ENCODE measurements at regions not wholly inside any gene's neighbourhood (a gene's known extent, or its start where the extent isn't known, plus 50 kb on each side); places are given as distances from the start of the nearest gene placed in this dataset.

DNA sequence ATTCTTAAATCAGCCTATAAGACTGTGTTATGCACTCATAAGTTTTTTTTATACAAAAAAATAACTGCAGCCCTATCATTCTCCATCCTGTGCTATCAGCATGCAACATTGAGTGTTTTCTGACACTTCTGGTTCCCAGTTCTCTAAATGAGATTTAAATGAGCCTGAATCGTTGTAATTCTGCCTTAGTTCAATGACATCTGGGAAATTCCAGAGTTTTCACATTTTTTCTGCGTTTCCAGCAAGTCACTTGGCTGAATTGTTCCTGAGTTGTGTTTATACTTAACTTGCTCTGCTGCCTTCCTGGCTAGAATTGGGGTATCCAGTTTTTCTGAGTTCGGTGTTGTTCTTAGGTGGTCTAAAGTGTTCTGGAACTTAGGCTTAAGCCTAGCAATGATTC is 636.1 kb upstream of the FZD8 start:
- 5% methylated on average over 3 of the region's 3 CpGs for WGBS (ENCODE audit: insufficient coverage, insufficient replicate concordance, low lambda C conversion rate, missing lambda C conversion rate)
- Histone ChIP-seq H3K9me3 (replicated peaks; ENCODE audit: control insufficient read depth, insufficient read depth, low read length) (no peaks in the 10 kb centered on the region), H3K79me2 (ENCODE audit: control insufficient read depth, insufficient read depth, low read length) (no peaks in the 10 kb centered on the region), H2AFZ (ENCODE audit: control insufficient read depth, low read depth, low read length) (no peak overlapping the region), H3K27ac (ENCODE audit: control insufficient read depth, insufficient read depth) (no peak overlapping the region), H3K4me1 (ENCODE audit: control insufficient read depth, insufficient read depth, low read length) (no peaks in the 10 kb centered on the region), H3K9ac (ENCODE audit: control insufficient read depth, insufficient read depth, low read length) (no peak overlapping the region), H3K27me3 (replicated peaks in 1 of 2; ENCODE audit: control insufficient read depth in 2 of 2, insufficient read depth in 2 of 2, low read length in 1 of 2) (no peaks in the 10 kb centered on the region), H3K4me2 (ENCODE audit: control insufficient read depth, insufficient read depth) (no peak overlapping the region), H4K20me1 (ENCODE audit: control insufficient read depth, insufficient read depth) (no peaks in the 10 kb centered on the region), H3K4me3 (no peak overlapping the region), H3K36me3 (ENCODE audit: control insufficient read depth in 2 of 2, insufficient read depth in 2 of 2, low read length in 1 of 2) (no peaks in the 10 kb centered on the region)
- DNase-seq (ENCODE audit: low read depth, low spot score): no peak
- intact Hi-C loops (cut with micrococcal nuclease; ENCODE audit: unreplicated experiment): no loop called here
- ChIA-PET RAD21 (ENCODE audit: unreplicated experiment) (no interaction called here), SMC1A (ENCODE audit: uncharacterized antibody, unreplicated experiment) (no interaction called here), CTCF (no interaction called here), POLR2A (no interaction called here)
- BruUV-seq (replicated peaks): no TSS peak
- FAIRE-seq: no peak
- in situ Hi-C loops (cut with MboI): no loop called here
- no peak for ATAC-seq
- TF ChIP-seq, protein P1, sequence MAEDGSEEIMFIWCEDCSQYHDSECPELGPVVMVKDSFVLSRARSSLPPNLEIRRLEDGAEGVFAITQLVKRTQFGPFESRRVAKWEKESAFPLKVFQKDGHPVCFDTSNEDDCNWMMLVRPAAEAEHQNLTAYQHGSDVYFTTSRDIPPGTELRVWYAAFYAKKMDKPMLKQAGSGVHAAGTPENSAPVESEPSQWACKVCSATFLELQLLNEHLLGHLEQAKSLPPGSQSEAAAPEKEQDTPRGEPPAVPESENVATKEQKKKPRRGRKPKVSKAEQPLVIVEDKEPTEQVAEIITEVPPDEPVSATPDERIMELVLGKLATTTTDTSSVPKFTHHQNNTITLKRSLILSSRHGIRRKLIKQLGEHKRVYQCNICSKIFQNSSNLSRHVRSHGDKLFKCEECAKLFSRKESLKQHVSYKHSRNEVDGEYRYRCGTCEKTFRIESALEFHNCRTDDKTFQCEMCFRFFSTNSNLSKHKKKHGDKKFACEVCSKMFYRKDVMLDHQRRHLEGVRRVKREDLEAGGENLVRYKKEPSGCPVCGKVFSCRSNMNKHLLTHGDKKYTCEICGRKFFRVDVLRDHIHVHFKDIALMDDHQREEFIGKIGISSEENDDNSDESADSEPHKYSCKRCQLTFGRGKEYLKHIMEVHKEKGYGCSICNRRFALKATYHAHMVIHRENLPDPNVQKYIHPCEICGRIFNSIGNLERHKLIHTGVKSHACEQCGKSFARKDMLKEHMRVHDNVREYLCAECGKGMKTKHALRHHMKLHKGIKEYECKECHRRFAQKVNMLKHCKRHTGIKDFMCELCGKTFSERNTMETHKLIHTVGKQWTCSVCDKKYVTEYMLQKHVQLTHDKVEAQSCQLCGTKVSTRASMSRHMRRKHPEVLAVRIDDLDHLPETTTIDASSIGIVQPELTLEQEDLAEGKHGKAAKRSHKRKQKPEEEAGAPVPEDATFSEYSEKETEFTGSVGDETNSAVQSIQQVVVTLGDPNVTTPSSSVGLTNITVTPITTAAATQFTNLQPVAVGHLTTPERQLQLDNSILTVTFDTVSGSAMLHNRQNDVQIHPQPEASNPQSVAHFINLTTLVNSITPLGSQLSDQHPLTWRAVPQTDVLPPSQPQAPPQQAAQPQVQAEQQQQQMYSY (CRISPR knock-in tag; IDR thresholded peaks at IDR 0.05): no peak
- TF ChIP-seq CHD1 (IDR thresholded peaks at IDR 0.05; ENCODE audit: low read depth, low read length): no peak
- TF ChIP-seq BMI1 (IDR thresholded peaks at IDR 0.05; ENCODE audit: borderline replicate concordance): no peak
- no peak for TF ChIP-seq HDAC6 (IDR thresholded peaks at IDR 0.05; ENCODE audit: unreplicated experiment)
- TF ChIP-seq ZNF622 (IDR thresholded peaks at IDR 0.05): no peak
- TF ChIP-seq, protein P2, sequence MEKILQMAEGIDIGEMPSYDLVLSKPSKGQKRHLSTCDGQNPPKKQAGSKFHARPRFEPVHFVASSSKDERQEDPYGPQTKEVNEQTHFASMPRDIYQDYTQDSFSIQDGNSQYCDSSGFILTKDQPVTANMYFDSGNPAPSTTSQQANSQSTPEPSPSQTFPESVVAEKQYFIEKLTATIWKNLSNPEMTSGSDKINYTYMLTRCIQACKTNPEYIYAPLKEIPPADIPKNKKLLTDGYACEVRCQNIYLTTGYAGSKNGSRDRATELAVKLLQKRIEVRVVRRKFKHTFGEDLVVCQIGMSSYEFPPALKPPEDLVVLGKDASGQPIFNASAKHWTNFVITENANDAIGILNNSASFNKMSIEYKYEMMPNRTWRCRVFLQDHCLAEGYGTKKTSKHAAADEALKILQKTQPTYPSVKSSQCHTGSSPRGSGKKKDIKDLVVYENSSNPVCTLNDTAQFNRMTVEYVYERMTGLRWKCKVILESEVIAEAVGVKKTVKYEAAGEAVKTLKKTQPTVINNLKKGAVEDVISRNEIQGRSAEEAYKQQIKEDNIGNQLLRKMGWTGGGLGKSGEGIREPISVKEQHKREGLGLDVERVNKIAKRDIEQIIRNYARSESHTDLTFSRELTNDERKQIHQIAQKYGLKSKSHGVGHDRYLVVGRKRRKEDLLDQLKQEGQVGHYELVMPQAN (conservative IDR thresholded peaks at IDR 0.05): no peak
